Neuronal stem cell (in vitro differentiated cells): ENCODE measurements at regions not wholly inside any gene's neighbourhood (a gene's known extent, or its start where the extent isn't known, plus 50 kb on each side); places are given as distances from the start of the nearest gene placed in this dataset.

Experiments used
- DNase-seq: peaks from one replicate; pipeline ENCODE4 v3.0.0-alpha.2; 2013; ENCODE audit warnings: low spot score
- H2AFZ ChIP-seq: one replicate; pipeline ENCODE4 v1.6.1; 2013; ENCODE audit warnings: mild to moderate bottlenecking, low read length, inconsistent platforms
- H2AK5ac ChIP-seq: 2 replicates; pipeline ENCODE4 v1.6.1; 2013; ENCODE audit warnings: low read depth, mild to moderate bottlenecking, inconsistent platforms, low read length, moderate library complexity, mixed read lengths
- H2BK120ac ChIP-seq: 2 replicates; pipeline ENCODE4 v1.6.1; 2013; ENCODE audit warnings: low read depth, mild to moderate bottlenecking, inconsistent platforms, low read length, moderate library complexity, mixed read lengths
- H2BK12ac ChIP-seq: one replicate; pipeline ENCODE4 v1.6.1; 2013; ENCODE audit warnings: low read length, inconsistent platforms
- H2BK15ac ChIP-seq: 2 replicates; pipeline ENCODE4 v1.6.1; 2013; ENCODE audit warnings: mild to moderate bottlenecking, low read length, inconsistent platforms, mixed read lengths
- H2BK5ac ChIP-seq: one replicate; pipeline ENCODE4 v1.6.1; 2013; ENCODE audit warnings: inconsistent platforms, mild to moderate bottlenecking, low read length, moderate library complexity
- H3K14ac ChIP-seq: one replicate; pipeline ENCODE4 v1.6.1; 2013; ENCODE audit warnings: low read length, inconsistent platforms
- H3K18ac ChIP-seq: 2 replicates; pipeline ENCODE4 v1.6.1; 2013; ENCODE audit warnings: low read length, inconsistent platforms
- H3K23ac ChIP-seq: 2 replicates; pipeline ENCODE4 v1.6.1; 2013; ENCODE audit warnings: low read depth, mild to moderate bottlenecking, mixed read lengths, low read length, inconsistent platforms; ENCODE audit not compliant: poor library complexity
- H3K27ac ChIP-seq: replicated peaks from 3 replicates; pipeline ENCODE4 v1.5.1; 2013; ENCODE audit warnings: low read length, inconsistent platforms
- H3K27me3 ChIP-seq, 3 experiments: 2 replicates each; pipeline ENCODE4 v1.6.1; 2013; ENCODE audit warnings: low read length in 3 of 3, mild to moderate bottlenecking in 2 of 3, inconsistent platforms in 1 of 3, low read depth in 1 of 3, mixed read lengths in 1 of 3, moderate library complexity in 1 of 3; ENCODE audit not compliant: control insufficient read depth in 3 of 3, insufficient read depth in 3 of 3
- H3K36me3 ChIP-seq, 2 donors: replicated peaks in 1 of 2; 2 replicates each; pipeline ENCODE4 v1.6.1; 2013; ENCODE audit warnings: low read length in 2 of 2; ENCODE audit not compliant: control insufficient read depth in 2 of 2, insufficient read depth in 2 of 2
- H3K4ac ChIP-seq: 2 replicates; pipeline ENCODE4 v1.6.1; 2013; ENCODE audit warnings: inconsistent platforms, mild to moderate bottlenecking, low read length, moderate library complexity
- H3K4me1 ChIP-seq, 2 donors: 1 replicate in 1 of 2; 2 replicates in 1 of 2; pipeline ENCODE4 v1.6.1; 2013; ENCODE audit warnings: low read length in 2 of 2, low read depth in 1 of 2; ENCODE audit not compliant: control insufficient read depth in 2 of 2, insufficient read depth in 1 of 2
- H3K4me2 ChIP-seq: one replicate; pipeline ENCODE4 v1.6.1; 2013; ENCODE audit warnings: mild to moderate bottlenecking, low read length, inconsistent platforms; ENCODE audit not compliant: insufficient read depth, poor library complexity, severe bottlenecking
- H3K4me3 ChIP-seq, 2 donors: 2 replicates each; pipeline ENCODE4 v1.5.1; 2013; ENCODE audit warnings: low read length in 2 of 2, mild to moderate bottlenecking in 2 of 2, inconsistent platforms in 1 of 2, moderate library complexity in 1 of 2
- H3K79me1 ChIP-seq: one replicate; pipeline ENCODE4 v1.6.1; 2013; ENCODE audit warnings: low read depth, mild to moderate bottlenecking, inconsistent platforms, low read length, moderate library complexity
- H3K9ac ChIP-seq: one replicate; pipeline ENCODE4 v1.6.1; 2013; ENCODE audit warnings: mild to moderate bottlenecking, low read depth, low read length, inconsistent platforms; ENCODE audit not compliant: poor library complexity
- H3K9me3 ChIP-seq, 2 donors: replicated peaks in 1 of 2; 2 replicates each; pipeline versions ENCODE3 to v1.6.1; 2013; ENCODE audit warnings: low read length in 2 of 2, mild to moderate bottlenecking in 2 of 2, inconsistent platforms in 1 of 2, low read depth in 1 of 2, mixed read lengths in 1 of 2, moderate library complexity in 1 of 2; ENCODE audit not compliant: control insufficient read depth in 2 of 2, insufficient read depth in 1 of 2
- H4K8ac ChIP-seq: one replicate; pipeline ENCODE4 v1.6.1; 2013; ENCODE audit warnings: low read depth, mild to moderate bottlenecking, inconsistent platforms, low read length, moderate library complexity
- H4K91ac ChIP-seq: one replicate; pipeline ENCODE4 v1.6.1; 2013; ENCODE audit warnings: low read length, low read depth, mild to moderate bottlenecking, inconsistent platforms; ENCODE audit not compliant: poor library complexity
- WGBS, 2 donors: extraction: QIAGEN DNeasy Blood & Tissue Kit; methylation state at CpG; one replicate each; pipeline ENCODE4 v1.1.7; 2013; ENCODE audit warnings: missing lambda C conversion rate in 2 of 2, mixed read lengths in 1 of 2; ENCODE audit not compliant: insufficient read length in 2 of 2, insufficient replicate concordance in 1 of 2; ENCODE audit errors: extremely low coverage in 2 of 2; 5-methylcytosine and 5-hydroxymethylcytosine counted together

- WGBS, 2 donors = no CpG with 5 or more reads among the region's 2 CpGs
- no peak overlapping the region for H3K4me2 ChIP-seq
Observed at GRCh38 chr5:29518176-29518575, 1675.3 kb upstream of the CDH6 start.

GRCh38 chr5:29516224-29516623 is 1677.3 kb upstream of the CDH6 start:
- Histone ChIP-seq H2AFZ (no peak overlapping the region), H3K4me2 (no peak overlapping the region), H2BK12ac (no peak overlapping the region), H4K91ac (no peak overlapping the region), H3K9ac (no peak overlapping the region), H3K18ac (no peak overlapping the region), H3K4me3 (no peak overlapping the region), H2BK120ac (no peak overlapping the region), H3K14ac (no peak overlapping the region), H3K4ac (no peak overlapping the region), H2BK15ac (no peak overlapping the region), H3K27ac (no peak overlapping the region), H4K8ac (no peak overlapping the region), H3K4me1 (no peaks in the 10 kb centered on the region), H3K23ac (no peak overlapping the region), H3K36me3 (no peaks in the 10 kb centered on the region), H3K79me1 (no peaks in the 10 kb centered on the region), H2BK5ac (no peak overlapping the region), H3K27me3 (no peaks in the 10 kb centered on the region), H2AK5ac (no peak overlapping the region), H3K9me3 (no peaks in the 10 kb centered on the region)
- DNase-seq = no peak
- WGBS, 2 donors = no CpG with 5 or more reads among the region's 2 CpGs

More at GRCh38 chr5:29518176-29518575, 1675.3 kb upstream of the CDH6 start:
- no peak overlapping the region for H3K4ac ChIP-seq
- H3K4me3 ChIP-seq = no peak overlapping the region
- no peak overlapping the region for H2AFZ ChIP-seq
- no peak overlapping the region for H2BK5ac ChIP-seq
- no peaks in the 10 kb centered on the region for H3K79me1 ChIP-seq
- H3K27me3 ChIP-seq = no peaks in the 10 kb centered on the region
- H3K27ac ChIP-seq = no peak overlapping the region
- H3K9me3 ChIP-seq = no peaks in the 10 kb centered on the region
- no peak overlapping the region for H3K14ac ChIP-seq
- H4K91ac ChIP-seq = no peak overlapping the region
- no peak overlapping the region for H3K18ac ChIP-seq
- no peak overlapping the region for H4K8ac ChIP-seq
- H3K9ac ChIP-seq = no peak overlapping the region
- no peak overlapping the region for H2AK5ac ChIP-seq
- H2BK12ac ChIP-seq = no peak overlapping the region
- no peak overlapping the region for H2BK120ac ChIP-seq
- no peak for DNase-seq
- H3K4me1 ChIP-seq = no peaks in the 10 kb centered on the region
- H3K23ac ChIP-seq = no peak overlapping the region
- no peaks in the 10 kb centered on the region for H3K36me3 ChIP-seq
- H2BK15ac ChIP-seq = no peak overlapping the region

- Histone ChIP-seq H3K36me3 (no peaks in the 10 kb centered on the region), H2AFZ (no peak overlapping the region), H3K27me3 (no peaks in the 10 kb centered on the region), H3K18ac (no peak overlapping the region), H3K79me1 (no peaks in the 10 kb centered on the region), H4K91ac (no peak overlapping the region), H2AK5ac (no peak overlapping the region), H3K23ac (no peak overlapping the region), H2BK12ac (no peak overlapping the region), H3K4me2 (no peak overlapping the region), H2BK120ac (no peak overlapping the region), H3K9ac (no peak overlapping the region), H3K4me1 (no peaks in the 10 kb centered on the region), H3K9me3 (no peaks in the 10 kb centered on the region), H3K14ac (no peak overlapping the region), H4K8ac (no peak overlapping the region), H3K4me3 (no peak overlapping the region), H3K4ac (no peak overlapping the region), H2BK5ac (no peak overlapping the region), H3K27ac (no peak overlapping the region), H2BK15ac (no peak overlapping the region)
- WGBS, 2 donors = 100% methylated on average over 1 of the region's 2 CpGs; no CpG with 5 or more reads in 1 of the 2 donors
- DNase-seq = no peak
Observed at GRCh38 chr5:29508131-29508530, 1685.4 kb upstream of the CDH6 start.

- no peak overlapping the region for H2BK15ac ChIP-seq
- H3K9ac ChIP-seq = no peak overlapping the region
- no peak overlapping the region for H3K4me2 ChIP-seq
- no peak overlapping the region for H2AFZ ChIP-seq
- WGBS, 2 donors = no CpG with 5 or more reads among the region's 1 CpG
- H3K9me3 ChIP-seq = no peaks in the 10 kb centered on the region
- no peak overlapping the region for H2BK120ac ChIP-seq
- DNase-seq = no peak
- no peak overlapping the region for H2AK5ac ChIP-seq
- H3K36me3 ChIP-seq = no peaks in the 10 kb centered on the region
- H4K91ac ChIP-seq = no peak overlapping the region
- H3K27me3 ChIP-seq = no peaks in the 10 kb centered on the region
- H3K4ac ChIP-seq = no peak overlapping the region
- no peaks in the 10 kb centered on the region for H3K4me1 ChIP-seq
- no peak overlapping the region for H4K8ac ChIP-seq
- no peak overlapping the region for H3K18ac ChIP-seq
- H2BK12ac ChIP-seq = no peak overlapping the region
- no peaks in the 10 kb centered on the region for H3K79me1 ChIP-seq
- H3K23ac ChIP-seq = no peak overlapping the region
- H3K14ac ChIP-seq = no peak overlapping the region
- H2BK5ac ChIP-seq = no peak overlapping the region
- no peak overlapping the region for H3K4me3 ChIP-seq
- no peak overlapping the region for H3K27ac ChIP-seq
Observed at GRCh38 chr5:29504411-29504810, 1689.1 kb upstream of the CDH6 start.
